ENCODE measurements at regions not wholly inside any gene's neighbourhood (a gene's known extent, or its start where the extent isn't known, plus 50 kb on each side); places are given as distances from the start of the nearest gene placed in this dataset.

- H4K20me1 ChIP-seq (ENCODE audit: insufficient read depth, low read length): no peaks in the 10 kb centered on the region
- H3K79me2 ChIP-seq (ENCODE audit: insufficient read depth, low read length): no peaks in the 10 kb centered on the region
- H2AFZ ChIP-seq (ENCODE audit: low read depth, low read length): no peak overlapping the region
- Mint-ChIP-seq H3K27me3 (ENCODE audit: low read depth, unreplicated experiment) (no peaks in the 10 kb centered on the region), H3K4me3 (ENCODE audit: unreplicated experiment) (no peak overlapping the region), H3K36me3 (ENCODE audit: low read depth, unreplicated experiment) (no peaks in the 10 kb centered on the region), H3K27ac (ENCODE audit: unreplicated experiment) (no peak overlapping the region), H3K9me3 (ENCODE audit: unreplicated experiment) (no peaks in the 10 kb centered on the region), H3K4me1 (ENCODE audit: low read depth, unreplicated experiment) (no peaks in the 10 kb centered on the region)
- no peak overlapping the region for H3K9ac ChIP-seq (ENCODE audit: low read length)
- no peak overlapping the region for H3K4me2 ChIP-seq (ENCODE audit: low read length)
- no peak overlapping the region for H3K4me3 ChIP-seq (ENCODE audit: insufficient read depth, low read depth, low read length)
- H3K9me3 ChIP-seq (ENCODE audit: insufficient read depth, low read depth, low read length): no peaks in the 10 kb centered on the region
- TF ChIP-seq EZH2 (IDR thresholded peaks at IDR 0.05; ENCODE audit: insufficient read depth, low read length): no peak
- DNase-seq (ENCODE audit: low read depth) (no peak), FAIRE-seq (no peak)
- H3K27me3 ChIP-seq (ENCODE audit: insufficient read depth, low read length): no peaks in the 10 kb centered on the region
- H3K27ac ChIP-seq (ENCODE audit: low read depth, low read length): no peak overlapping the region
- no peaks in the 10 kb centered on the region for H3K4me1 ChIP-seq (ENCODE audit: insufficient read depth, low read length)
- no peaks in the 10 kb centered on the region for H3K36me3 ChIP-seq (ENCODE audit: insufficient read depth, low read length)
Observed at GRCh38 chr20:11861479-11861878, 56.2 kb upstream of the BTBD3 start.

GRCh38 chr20:11867291-11867919 is 50.3 kb upstream of the BTBD3 start:
- Histone ChIP-seq H3K27ac (ENCODE audit: low read depth, low read length) (no peak overlapping the region), H3K4me2 (ENCODE audit: low read length) (no peak overlapping the region), H3K27me3 (ENCODE audit: insufficient read depth, low read length) (no peaks in the 10 kb centered on the region), H3K9ac (ENCODE audit: low read length) (no peak overlapping the region), H3K4me1 (ENCODE audit: insufficient read depth, low read length) (no peaks in the 10 kb centered on the region), H4K20me1 (ENCODE audit: insufficient read depth, low read length) (no peaks in the 10 kb centered on the region), H3K9me3 (ENCODE audit: insufficient read depth, low read depth, low read length) (no peaks in the 10 kb centered on the region), H3K36me3 (ENCODE audit: insufficient read depth, low read length) (no peaks in the 10 kb centered on the region), H3K79me2 (ENCODE audit: insufficient read depth, low read length) (no peaks in the 10 kb centered on the region), H3K4me3 (ENCODE audit: insufficient read depth, low read depth, low read length) (no peak overlapping the region), H2AFZ (ENCODE audit: low read depth, low read length) (no peak overlapping the region)
- TF ChIP-seq CTCF (IDR thresholded peaks at IDR 0.05; ENCODE audit: insufficient read depth, low read depth, low read length) (no peak), EZH2 (IDR thresholded peaks at IDR 0.05; ENCODE audit: insufficient read depth, low read length) (no peak)
- Mint-ChIP-seq H3K27ac (ENCODE audit: unreplicated experiment) (no peak overlapping the region), H3K27me3 (ENCODE audit: low read depth, unreplicated experiment) (no peaks in the 10 kb centered on the region), H3K9me3 (ENCODE audit: unreplicated experiment) (no peaks in the 10 kb centered on the region), H3K36me3 (ENCODE audit: low read depth, unreplicated experiment) (no peaks in the 10 kb centered on the region), H3K4me3 (ENCODE audit: unreplicated experiment) (no peak overlapping the region), H3K4me1 (ENCODE audit: low read depth, unreplicated experiment) (no peaks in the 10 kb centered on the region)
- FAIRE-seq: peak; percentile 20
- no peak for DNase-seq (ENCODE audit: low read depth)
